HepG2 (cell line): ENCODE measurements at regions not wholly inside any gene's neighbourhood (a gene's known extent, or its start where the extent isn't known, plus 50 kb on each side); places are given as distances from the start of the nearest gene placed in this dataset.

ENCODE experiments used
- CREM ChIP-seq, 2 experiments: sonication (generic) in 1 of 2; formaldehyde crosslinking in 1 of 2; IDR thresholded peaks; 2 replicates each; pipeline versions ENCODE4 v1.4.0 to v1.6.1; 2016 to 2020; ENCODE audit warnings: antibody characterized with exemption in 1 of 2, mild to moderate bottlenecking in 1 of 2, missing genetic modification reagents in 1 of 2
- RFXAP ChIP-seq: sonication (generic); formaldehyde crosslinking; IDR thresholded peaks from 2 replicates; pipeline ENCODE4 v1.4.0; 2020; ENCODE audit warnings: missing genetic modification reagents, borderline replicate concordance
- ZNF253 ChIP-seq: sonication (generic); formaldehyde crosslinking; IDR thresholded peaks from 2 replicates; pipeline ENCODE4 v1.8.0; 2022; ENCODE audit warnings: mild to moderate bottlenecking, missing genetic modification reagents, borderline replicate concordance
- ZNF556 ChIP-seq: sonication (generic); formaldehyde crosslinking; IDR thresholded peaks from 2 replicates; pipeline ENCODE4 v1.4.0; 2020; ENCODE audit warnings: mild to moderate bottlenecking, missing genetic modification reagents, borderline replicate concordance
- ZNF570 ChIP-seq: sonication (generic); formaldehyde crosslinking; IDR thresholded peaks from 2 replicates; pipeline ENCODE4 v1.4.0; 2020; ENCODE audit warnings: mild to moderate bottlenecking, missing genetic modification reagents, borderline replicate concordance
- ZNF891 ChIP-seq: sonication (generic); formaldehyde crosslinking; IDR thresholded peaks from 2 replicates; pipeline ENCODE4 v1.5.0; 2020; ENCODE audit warnings: mild to moderate bottlenecking, missing genetic modification reagents
- ZSCAN20 ChIP-seq: sonication (generic); formaldehyde crosslinking; IDR thresholded peaks from 2 replicates; pipeline ENCODE4 v1.4.0; 2020; ENCODE audit warnings: missing genetic modification reagents, mild to moderate bottlenecking, borderline replicate concordance
- TF ChIP-seq, protein P1 (sequence below): sonication (generic); formaldehyde crosslinking; conservative IDR thresholded peaks from 2 replicates; pipeline ENCODE4 v1.8.1; 2023; ENCODE audit warnings: missing genetic modification reagents
- TF ChIP-seq, protein P2 (sequence below): sonication (generic); formaldehyde crosslinking; IDR thresholded peaks from 2 replicates; pipeline ENCODE4 v1.5.0; 2020; ENCODE audit warnings: mild to moderate bottlenecking, low read depth, missing genetic modification reagents, borderline replicate concordance
- TF ChIP-seq, protein P3 (sequence below): sonication (generic); formaldehyde crosslinking; IDR thresholded peaks from 2 replicates; pipeline ENCODE4 v1.4.0; 2020; ENCODE audit warnings: mild to moderate bottlenecking, missing genetic modification reagents
- TF ChIP-seq, protein P4 (sequence below): sonication (generic); formaldehyde crosslinking; IDR thresholded peaks from 2 replicates; pipeline ENCODE4 v1.4.0; 2020; ENCODE audit warnings: missing genetic modification reagents
- TF ChIP-seq, protein P5 (sequence below): fragments of 450-650 bp; IDR thresholded peaks from 2 replicates; pipeline ENCODE4 v1.6.1; 2017; ENCODE audit warnings: mild to moderate bottlenecking
- TF ChIP-seq, protein P6 (sequence below): sonication (generic); formaldehyde crosslinking; IDR thresholded peaks from 2 replicates; pipeline ENCODE4; 2020; ENCODE audit warnings: missing genetic modification reagents, mild to moderate bottlenecking, borderline replicate concordance
- TF ChIP-seq, protein P7 (sequence below): sonication (generic); formaldehyde crosslinking; IDR thresholded peaks from 2 replicates; pipeline ENCODE4 v1.5.0; 2020; ENCODE audit warnings: missing genetic modification reagents, mild to moderate bottlenecking, borderline replicate concordance

DNA sequence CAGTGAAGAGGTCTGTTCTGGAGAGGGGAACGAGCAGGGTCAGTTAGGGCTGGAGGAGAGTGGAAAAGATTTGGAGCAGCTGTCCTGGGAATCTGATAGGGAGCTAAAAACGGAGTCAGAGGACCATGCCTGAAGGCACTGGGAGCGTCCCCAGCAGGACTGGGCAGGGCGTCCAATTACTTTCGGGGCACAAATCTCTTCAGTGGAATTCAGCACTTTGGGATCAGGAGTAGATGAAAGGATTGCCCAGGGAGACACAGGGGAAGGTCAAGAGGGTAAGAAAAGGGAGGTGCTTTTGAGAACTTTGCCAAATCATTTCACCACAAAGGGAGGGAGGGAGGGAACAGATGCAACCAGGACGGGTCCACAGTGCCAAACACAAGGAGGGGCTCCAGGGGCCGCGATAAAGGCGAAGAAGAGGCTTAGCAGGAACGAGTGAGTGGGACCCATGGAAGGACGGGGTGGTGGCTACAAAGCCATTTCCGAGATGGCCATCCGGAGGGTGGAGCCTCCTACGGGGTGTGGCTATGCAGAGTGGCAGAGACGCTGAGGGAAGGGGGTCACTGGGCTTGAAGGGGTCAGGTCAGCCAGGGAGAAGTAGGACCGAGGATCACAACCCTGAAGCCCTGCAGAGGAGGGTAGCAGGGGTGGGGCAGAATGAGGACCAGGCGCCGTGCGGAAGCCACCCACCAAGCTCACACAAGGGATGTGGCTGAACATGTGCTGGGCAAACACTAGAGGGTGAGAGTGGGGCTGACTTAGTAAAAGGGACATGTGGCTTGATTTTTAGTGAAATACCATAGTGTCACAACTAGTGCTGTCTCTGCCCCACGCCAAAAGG is 180.0 kb upstream of the RREB1 start (continued):
- TF ChIP-seq CREM (IDR thresholded peaks at IDR 0.05) = no peak
- TF ChIP-seq CREM (CRISPR knock-in tag; IDR thresholded peaks at IDR 0.05) = no peak
- no peak for TF ChIP-seq ZNF253 (CRISPR knock-in tag)
- TF ChIP-seq, protein P1, sequence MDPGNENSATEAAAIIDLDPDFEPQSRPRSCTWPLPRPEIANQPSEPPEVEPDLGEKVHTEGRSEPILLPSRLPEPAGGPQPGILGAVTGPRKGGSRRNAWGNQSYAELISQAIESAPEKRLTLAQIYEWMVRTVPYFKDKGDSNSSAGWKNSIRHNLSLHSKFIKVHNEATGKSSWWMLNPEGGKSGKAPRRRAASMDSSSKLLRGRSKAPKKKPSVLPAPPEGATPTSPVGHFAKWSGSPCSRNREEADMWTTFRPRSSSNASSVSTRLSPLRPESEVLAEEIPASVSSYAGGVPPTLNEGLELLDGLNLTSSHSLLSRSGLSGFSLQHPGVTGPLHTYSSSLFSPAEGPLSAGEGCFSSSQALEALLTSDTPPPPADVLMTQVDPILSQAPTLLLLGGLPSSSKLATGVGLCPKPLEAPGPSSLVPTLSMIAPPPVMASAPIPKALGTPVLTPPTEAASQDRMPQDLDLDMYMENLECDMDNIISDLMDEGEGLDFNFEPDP = no peak
- TF ChIP-seq ZSCAN20 (CRISPR knock-in tag) = no peak
- TF ChIP-seq ZNF891 (CRISPR knock-in tag) = 0 out of 2 replicates have a peak, but pooled peaks have one; percentile 30
- TF ChIP-seq, protein P2, sequence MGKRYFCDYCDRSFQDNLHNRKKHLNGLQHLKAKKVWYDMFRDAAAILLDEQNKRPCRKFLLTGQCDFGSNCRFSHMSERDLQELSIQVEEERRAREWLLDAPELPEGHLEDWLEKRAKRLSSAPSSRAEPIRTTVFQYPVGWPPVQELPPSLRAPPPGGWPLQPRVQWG (CRISPR knock-in tag) = no peak
- no peak for TF ChIP-seq RFXAP (CRISPR knock-in tag)
- TF ChIP-seq, protein P3, sequence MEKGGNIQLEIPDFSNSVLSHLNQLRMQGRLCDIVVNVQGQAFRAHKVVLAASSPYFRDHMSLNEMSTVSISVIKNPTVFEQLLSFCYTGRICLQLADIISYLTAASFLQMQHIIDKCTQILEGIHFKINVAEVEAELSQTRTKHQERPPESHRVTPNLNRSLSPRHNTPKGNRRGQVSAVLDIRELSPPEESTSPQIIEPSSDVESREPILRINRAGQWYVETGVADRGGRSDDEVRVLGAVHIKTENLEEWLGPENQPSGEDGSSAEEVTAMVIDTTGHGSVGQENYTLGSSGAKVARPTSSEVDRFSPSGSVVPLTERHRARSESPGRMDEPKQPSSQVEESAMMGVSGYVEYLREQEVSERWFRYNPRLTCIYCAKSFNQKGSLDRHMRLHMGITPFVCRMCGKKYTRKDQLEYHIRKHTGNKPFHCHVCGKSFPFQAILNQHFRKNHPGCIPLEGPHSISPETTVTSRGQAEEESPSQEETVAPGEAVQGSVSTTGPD (CRISPR knock-in tag) = no peak
- TF ChIP-seq, protein P4, sequence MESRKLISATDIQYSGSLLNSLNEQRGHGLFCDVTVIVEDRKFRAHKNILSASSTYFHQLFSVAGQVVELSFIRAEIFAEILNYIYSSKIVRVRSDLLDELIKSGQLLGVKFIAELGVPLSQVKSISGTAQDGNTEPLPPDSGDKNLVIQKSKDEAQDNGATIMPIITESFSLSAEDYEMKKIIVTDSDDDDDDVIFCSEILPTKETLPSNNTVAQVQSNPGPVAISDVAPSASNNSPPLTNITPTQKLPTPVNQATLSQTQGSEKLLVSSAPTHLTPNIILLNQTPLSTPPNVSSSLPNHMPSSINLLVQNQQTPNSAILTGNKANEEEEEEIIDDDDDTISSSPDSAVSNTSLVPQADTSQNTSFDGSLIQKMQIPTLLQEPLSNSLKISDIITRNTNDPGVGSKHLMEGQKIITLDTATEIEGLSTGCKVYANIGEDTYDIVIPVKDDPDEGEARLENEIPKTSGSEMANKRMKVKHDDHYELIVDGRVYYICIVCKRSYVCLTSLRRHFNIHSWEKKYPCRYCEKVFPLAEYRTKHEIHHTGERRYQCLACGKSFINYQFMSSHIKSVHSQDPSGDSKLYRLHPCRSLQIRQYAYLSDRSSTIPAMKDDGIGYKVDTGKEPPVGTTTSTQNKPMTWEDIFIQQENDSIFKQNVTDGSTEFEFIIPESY (CRISPR knock-in tag) = no peak
- TF ChIP-seq, protein P5, sequence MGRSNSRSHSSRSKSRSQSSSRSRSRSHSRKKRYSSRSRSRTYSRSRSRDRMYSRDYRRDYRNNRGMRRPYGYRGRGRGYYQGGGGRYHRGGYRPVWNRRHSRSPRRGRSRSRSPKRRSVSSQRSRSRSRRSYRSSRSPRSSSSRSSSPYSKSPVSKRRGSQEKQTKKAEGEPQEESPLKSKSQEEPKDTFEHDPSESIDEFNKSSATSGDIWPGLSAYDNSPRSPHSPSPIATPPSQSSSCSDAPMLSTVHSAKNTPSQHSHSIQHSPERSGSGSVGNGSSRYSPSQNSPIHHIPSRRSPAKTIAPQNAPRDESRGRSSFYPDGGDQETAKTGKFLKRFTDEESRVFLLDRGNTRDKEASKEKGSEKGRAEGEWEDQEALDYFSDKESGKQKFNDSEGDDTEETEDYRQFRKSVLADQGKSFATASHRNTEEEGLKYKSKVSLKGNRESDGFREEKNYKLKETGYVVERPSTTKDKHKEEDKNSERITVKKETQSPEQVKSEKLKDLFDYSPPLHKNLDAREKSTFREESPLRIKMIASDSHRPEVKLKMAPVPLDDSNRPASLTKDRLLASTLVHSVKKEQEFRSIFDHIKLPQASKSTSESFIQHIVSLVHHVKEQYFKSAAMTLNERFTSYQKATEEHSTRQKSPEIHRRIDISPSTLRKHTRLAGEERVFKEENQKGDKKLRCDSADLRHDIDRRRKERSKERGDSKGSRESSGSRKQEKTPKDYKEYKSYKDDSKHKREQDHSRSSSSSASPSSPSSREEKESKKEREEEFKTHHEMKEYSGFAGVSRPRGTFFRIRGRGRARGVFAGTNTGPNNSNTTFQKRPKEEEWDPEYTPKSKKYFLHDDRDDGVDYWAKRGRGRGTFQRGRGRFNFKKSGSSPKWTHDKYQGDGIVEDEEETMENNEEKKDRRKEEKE = no peak
- TF ChIP-seq, protein P6, sequence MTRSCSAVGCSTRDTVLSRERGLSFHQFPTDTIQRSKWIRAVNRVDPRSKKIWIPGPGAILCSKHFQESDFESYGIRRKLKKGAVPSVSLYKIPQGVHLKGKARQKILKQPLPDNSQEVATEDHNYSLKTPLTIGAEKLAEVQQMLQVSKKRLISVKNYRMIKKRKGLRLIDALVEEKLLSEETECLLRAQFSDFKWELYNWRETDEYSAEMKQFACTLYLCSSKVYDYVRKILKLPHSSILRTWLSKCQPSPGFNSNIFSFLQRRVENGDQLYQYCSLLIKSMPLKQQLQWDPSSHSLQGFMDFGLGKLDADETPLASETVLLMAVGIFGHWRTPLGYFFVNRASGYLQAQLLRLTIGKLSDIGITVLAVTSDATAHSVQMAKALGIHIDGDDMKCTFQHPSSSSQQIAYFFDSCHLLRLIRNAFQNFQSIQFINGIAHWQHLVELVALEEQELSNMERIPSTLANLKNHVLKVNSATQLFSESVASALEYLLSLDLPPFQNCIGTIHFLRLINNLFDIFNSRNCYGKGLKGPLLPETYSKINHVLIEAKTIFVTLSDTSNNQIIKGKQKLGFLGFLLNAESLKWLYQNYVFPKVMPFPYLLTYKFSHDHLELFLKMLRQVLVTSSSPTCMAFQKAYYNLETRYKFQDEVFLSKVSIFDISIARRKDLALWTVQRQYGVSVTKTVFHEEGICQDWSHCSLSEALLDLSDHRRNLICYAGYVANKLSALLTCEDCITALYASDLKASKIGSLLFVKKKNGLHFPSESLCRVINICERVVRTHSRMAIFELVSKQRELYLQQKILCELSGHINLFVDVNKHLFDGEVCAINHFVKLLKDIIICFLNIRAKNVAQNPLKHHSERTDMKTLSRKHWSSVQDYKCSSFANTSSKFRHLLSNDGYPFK (CRISPR knock-in tag) = peak; percentile 22; the same call in 1 of the 2 replicates
- no peak for TF ChIP-seq ZNF556 (CRISPR knock-in tag)
- TF ChIP-seq, protein P7, sequence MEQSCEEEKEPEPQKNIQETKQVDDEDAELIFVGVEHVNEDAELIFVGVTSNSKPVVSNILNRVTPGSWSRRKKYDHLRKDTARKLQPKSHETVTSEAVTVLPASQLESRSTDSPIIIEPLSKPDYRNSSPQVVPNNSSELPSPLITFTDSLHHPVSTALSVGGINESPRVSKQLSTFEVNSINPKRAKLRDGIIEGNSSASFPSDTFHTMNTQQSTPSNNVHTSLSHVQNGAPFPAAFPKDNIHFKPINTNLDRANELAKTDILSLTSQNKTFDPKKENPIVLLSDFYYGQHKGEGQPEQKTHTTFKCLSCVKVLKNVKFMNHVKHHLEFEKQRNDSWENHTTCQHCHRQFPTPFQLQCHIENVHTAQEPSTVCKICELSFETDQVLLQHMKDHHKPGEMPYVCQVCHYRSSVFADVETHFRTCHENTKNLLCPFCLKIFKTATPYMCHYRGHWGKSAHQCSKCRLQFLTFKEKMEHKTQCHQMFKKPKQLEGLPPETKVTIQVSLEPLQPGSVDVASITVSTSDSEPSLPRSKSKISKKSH (CRISPR knock-in tag) = 0 out of 2 replicates have a peak, but pooled peaks have one; percentile 35
- TF ChIP-seq ZNF570 (CRISPR knock-in tag) = no peak
